GM21381 (cell line): ENCODE measurements at regions not wholly inside any gene's neighbourhood (a gene's known extent, or its start where the extent isn't known, plus 50 kb on each side); places are given as distances from the start of the nearest gene placed in this dataset.
"Not testable (repeated sequence)": the region's sequence is repeated elsewhere in the genome, so short reads cannot be mapped to it uniquely, and the experiment has no call there.

Experiments used
- ATAC-seq: cut with Tn5 transposase; IDR thresholded peaks from one replicate; pipeline ENCODE4 v1.9.1; 2021; ENCODE audit warnings: mild to moderate bottlenecking, moderate library complexity; ENCODE audit not compliant: unreplicated experiment

GRCh38 chr15:70378126-70379031 is 280.7 kb upstream of the TLE3 start:
- no peak for ATAC-seq

DNA sequence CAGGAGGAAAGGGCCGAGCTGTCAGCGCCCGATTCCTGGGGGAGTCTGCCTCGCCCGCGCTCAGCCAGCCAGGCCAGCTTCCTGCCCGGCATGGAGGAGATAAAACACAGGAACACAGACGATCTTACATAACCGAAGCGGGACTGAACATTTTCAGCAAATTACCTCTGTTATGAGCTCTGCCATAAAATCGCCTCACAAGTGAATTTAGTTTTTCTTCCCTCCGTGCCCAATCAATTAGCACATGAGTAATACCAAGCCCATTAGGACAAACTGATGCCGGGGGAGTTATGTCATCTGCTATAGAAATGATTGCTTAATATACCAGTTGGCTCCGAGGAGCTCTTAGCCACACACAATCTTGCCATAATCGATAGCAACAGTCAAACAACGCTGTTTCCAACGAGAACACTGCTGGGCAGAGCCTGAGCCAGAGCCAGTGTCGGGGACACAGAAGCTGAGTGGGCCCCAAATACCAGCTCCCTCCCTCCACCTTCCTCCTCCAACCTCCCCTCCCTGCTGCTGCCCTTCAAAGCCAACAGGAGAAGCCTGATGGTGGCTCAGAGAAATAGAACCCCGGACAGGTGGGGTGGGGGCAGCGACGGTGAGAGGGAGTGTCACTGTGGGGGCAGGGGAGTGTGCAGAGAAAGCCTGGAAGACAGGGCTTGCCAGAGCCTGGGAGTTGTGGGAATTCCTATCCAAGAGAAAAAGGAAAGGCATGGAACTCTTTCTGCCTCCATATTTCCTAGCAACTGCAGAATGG is 279.4 kb upstream of the TLE3 start:
- ATAC-seq: no peak

- ATAC-seq: no peak
Measured at GRCh38 chr15:70376031-70376928, 278.6 kb upstream of the TLE3 start.

- no peak for ATAC-seq
Measured at GRCh38 chr15:70375586-70375985, 277.9 kb upstream of the TLE3 start.

GRCh38 chr15:70375006-70375431 is 277.3 kb upstream of the TLE3 start:
- ATAC-seq: no peak

DNA sequence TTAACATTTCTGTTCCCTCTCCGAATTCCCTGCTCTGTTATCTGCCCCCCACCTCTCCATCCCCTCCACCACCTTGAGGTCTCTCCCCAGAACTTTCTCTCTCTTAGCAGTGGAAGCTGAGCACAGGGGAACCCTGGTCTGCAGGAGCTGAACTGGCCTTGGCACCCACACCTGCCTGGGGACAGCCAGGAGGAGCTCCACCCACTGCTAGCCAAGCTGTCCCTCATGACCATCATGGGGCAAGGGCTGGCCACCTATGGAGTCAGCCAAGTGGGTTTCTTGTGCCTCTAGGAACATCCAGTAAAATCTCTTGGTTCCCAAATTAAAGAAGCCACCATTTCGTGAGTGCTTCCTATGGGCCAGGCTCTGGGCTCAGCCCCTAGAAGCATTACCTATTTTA is 276.4 kb upstream of the TLE3 start:
- no peak for ATAC-seq

DNA sequence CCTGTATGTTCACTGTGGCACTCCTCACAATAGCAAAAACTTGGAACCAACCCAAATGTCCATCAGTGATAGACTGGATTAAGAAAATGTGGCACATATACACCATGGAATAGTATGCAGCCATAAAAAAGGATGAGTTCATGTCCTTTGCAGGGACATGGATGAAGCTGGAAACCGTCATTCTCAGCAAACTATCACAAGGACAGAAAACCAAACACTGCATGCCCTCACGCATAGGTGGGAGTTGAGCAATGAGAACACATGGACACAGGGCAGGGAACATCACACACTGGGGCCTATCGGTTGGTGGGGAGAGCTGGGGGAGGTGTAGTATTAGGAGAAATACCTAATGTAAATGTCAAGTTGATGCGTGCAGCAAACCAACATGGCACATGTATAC is 275.7 kb upstream of the TLE3 start:
- not testable (repeated sequence) for ATAC-seq

GRCh38 chr15:70367913-70368705 is 270.4 kb upstream of the TLE3 start:
- ATAC-seq: not testable (repeated sequence)

DNA sequence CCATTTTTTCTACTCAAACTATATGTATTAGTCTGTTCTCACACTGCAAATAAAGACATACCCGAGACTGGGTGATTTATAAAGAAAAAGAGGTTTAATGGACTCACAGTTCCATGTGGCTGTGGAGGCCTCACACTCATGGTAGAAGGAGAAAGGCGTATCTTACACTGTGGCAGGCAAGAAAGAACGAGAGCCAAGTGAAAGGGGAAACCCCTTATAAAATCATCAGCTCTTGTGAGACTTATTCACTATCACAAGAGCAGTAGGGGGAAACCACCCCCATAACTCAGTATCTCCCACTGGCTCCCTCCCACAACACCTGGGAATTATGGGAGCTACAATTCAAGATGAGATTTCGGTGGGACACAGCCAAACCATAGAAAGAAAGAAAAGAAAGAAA is 266.3 kb upstream of the TLE3 start:
- ATAC-seq: not testable (repeated sequence)

DNA sequence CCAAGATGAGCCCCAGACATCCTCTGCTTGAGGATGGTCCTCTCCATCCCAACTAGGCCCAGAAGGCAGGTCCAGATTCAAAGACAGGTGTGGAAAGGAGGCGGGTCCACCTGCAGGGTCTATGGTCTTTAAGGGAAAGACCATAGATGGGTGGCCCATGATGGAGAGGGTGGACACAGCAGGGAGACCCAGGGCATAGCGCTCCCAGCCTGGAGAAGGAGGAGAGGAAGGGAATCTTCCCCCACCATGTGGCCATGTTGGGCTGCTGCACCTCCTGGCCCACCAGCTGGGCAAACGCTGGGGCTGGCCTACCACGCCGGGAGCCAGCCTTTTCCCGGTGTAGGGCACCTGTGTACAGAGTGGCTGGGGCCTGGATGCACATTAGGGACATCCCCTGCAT is 265.2 kb upstream of the TLE3 start:
- no peak for ATAC-seq

DNA sequence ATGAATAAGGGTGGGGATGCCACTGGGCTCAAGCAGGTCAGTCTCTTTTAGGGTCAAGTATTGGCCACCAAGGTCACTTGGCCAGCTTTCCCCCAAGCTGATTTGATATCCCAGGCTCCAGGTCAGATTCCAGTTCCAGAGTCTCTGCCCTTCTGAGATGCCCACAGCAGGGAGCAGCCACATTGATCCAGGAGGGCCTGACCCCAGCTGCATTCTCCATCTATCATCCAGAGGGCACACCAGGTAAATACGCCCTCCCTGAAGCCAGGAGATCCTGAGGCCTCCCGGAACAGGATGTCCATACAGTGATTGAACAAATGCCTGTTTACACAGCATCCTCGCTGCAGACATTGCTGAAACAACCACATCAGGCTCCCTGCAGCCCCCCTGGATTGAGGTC is 264.6 kb upstream of the TLE3 start:
- no peak for ATAC-seq

DNA sequence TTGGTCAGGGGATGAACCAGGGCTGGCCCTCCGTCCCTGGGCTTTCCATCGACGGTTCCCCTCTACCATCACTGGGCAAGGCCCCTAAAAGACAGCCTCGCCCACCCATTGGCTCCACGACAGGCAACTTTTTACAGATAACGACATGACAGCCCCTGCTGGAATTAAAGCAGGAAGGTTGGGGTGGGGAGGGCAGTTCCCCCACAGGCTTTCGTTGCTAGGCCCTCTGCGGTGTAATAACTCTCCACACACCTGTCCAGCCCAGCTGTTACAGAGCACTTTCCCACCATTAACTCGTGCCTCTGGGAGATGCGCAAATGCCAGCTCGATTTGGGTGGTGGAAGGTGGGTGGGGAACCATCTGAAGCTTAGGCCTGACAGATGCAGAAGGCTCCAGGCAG is 264.2 kb upstream of the TLE3 start:
- ATAC-seq: no peak

- ATAC-seq: no peak
Measured at GRCh38 chr15:70361106-70361505, 263.4 kb upstream of the TLE3 start.

DNA sequence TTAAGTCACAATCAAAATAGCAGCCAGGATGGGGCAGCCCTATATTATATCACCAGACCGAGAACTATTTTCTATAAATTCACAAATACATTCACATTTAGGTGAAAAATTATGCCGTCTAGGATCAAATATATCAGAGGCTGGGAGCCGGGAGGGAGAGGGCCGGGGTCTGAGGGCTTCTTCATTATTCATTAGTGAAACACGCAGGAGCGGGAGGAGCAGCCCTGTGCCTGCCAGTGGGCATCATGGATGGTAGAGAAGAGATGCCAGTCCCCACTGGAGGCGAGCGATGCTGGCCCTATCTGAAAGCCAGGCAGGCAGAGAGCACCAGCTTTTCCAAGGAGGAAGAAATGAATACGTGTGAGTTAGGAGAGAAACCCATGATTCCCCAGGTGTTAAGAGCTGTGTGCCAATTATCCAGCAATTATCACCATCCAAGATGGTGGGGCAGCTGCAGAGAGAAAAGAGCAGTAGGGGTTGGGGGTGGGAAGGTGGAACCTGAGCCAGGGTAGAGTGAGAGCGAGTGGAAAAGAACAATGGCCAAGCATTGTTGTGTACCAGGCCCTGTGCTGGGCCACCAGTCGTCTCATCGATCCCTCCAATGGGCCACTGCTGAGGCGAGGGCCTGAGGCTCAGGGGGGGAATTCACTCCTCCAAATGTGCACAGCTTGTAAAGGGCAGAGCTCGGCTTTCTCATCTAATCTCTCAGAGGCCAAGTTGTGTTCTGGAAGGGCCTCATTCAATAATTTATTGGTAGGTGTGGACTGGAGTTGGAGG is 261.3 kb upstream of the TLE3 start:
- no peak for ATAC-seq

- no peak for ATAC-seq
Measured at GRCh38 chr15:70358011-70358819, 260.5 kb upstream of the TLE3 start.

GRCh38 chr15:70357453-70357852 is 259.7 kb upstream of the TLE3 start:
- ATAC-seq: no peak

GRCh38 chr15:70356919-70357318 is 259.2 kb upstream of the TLE3 start:
- ATAC-seq: no peak

DNA sequence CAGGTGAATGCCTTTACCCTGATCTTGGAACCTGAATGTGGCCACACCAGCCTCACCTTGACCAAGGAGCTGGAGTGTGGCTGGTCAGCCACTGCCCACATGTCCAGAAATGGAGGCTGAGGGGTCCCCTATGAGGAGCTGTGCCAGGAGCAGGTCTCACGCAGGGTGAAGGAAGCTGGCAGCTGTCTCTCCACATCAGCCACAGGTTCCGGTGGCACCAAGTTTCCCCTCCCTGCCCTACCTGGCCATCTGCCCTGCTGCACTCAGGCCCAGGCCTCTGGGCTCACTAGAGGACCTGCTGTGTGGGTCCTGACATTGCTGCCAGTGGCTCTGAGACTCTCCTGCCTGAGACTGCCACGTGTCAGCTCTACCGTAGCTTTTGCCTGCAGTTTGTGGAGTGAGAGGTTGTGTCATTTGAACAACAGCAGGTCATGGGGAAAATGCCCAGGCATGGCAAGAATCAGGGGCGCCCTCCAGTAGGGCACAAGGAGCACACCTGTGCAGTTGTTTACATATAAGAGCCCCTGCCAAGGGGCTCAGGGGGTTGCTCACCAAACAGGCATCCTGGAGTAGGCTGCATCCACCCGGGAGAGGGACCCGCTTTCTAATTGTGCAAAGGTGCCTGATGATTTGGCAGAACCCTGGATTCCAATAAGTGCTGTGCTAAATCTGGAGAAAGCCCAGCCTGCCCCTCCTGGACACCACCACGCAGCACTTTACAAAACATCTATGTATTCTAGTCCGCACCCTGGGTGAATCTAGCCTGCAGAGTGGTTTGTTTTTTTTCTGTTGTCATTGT is 258.5 kb upstream of the TLE3 start:
- ATAC-seq: no peak
